Neural cell (in vitro differentiated cells): ENCODE measurements at regions not wholly inside any gene's neighbourhood (a gene's known extent, or its start where the extent isn't known, plus 50 kb on each side); places are given as distances from the start of the nearest gene placed in this dataset.

Experiments
- H2AFZ ChIP-seq: fragments of 200-600, 300-800 bp; sonication (generic), shearing (Covaris generic); 2 replicates; pipeline ENCODE4 v1.6.0; 2014; ENCODE audit warnings: low read depth, mild to moderate bottlenecking, antibody characterized with exemption, low read length, moderate library complexity
- H3F3A ChIP-seq: fragments of 200-600 bp; shearing (Covaris generic); 2 replicates; pipeline ENCODE4 v1.6.1; 2016; ENCODE audit warnings: mild to moderate bottlenecking, moderate library complexity, mixed read lengths, antibody characterized with exemption, low read length; ENCODE audit not compliant: insufficient read depth, poor library complexity, severe bottlenecking
- H3K27ac ChIP-seq: fragments of 200-600, 300-800 bp; sonication (generic), shearing (Covaris generic); 2 replicates; pipeline ENCODE4 v1.5.1; 2014; ENCODE audit warnings: mild to moderate bottlenecking, low read length, moderate library complexity
- H3K27me3 ChIP-seq: fragments of 300-800, 200-600 bp; sonication (generic), shearing (Covaris generic); 2 replicates; pipeline ENCODE4 v1.6.0; 2014; ENCODE audit warnings: mild to moderate bottlenecking, low read depth, low read length, moderate library complexity; ENCODE audit not compliant: insufficient read depth
- H3K36me3 ChIP-seq: fragments of 300-800, 200-600 bp; sonication (generic), shearing (Covaris generic); 2 replicates; pipeline ENCODE4 v1.5.1; 2014; ENCODE audit warnings: mild to moderate bottlenecking, antibody characterized with exemption, low read length, moderate library complexity; ENCODE audit not compliant: insufficient read depth
- H3K4me2 ChIP-seq: fragments of 300-800, 200-600 bp; sonication (generic), shearing (Covaris generic); 2 replicates; pipeline ENCODE4 v1.6.0; 2014; ENCODE audit warnings: mild to moderate bottlenecking, low read length
- H3K4me3 ChIP-seq: fragments of 300-800, 200-600 bp; sonication (generic), shearing (Covaris generic); 2 replicates; pipeline ENCODE4 v1.5.1; 2014; ENCODE audit warnings: mild to moderate bottlenecking, low read length, moderate library complexity
- H3K79me2 ChIP-seq: fragments of 200-600 bp; shearing (Covaris generic); replicated peaks from 2 replicates; pipeline ENCODE4 v1.6.0; 2014; ENCODE audit warnings: mild to moderate bottlenecking, low read length, moderate library complexity; ENCODE audit not compliant: insufficient read depth
- H3K9ac ChIP-seq: fragments of 300-800, 200-600 bp; sonication (generic), shearing (Covaris generic); 2 replicates; pipeline ENCODE4 v1.6.1; 2016; ENCODE audit warnings: mild to moderate bottlenecking, low read length, mixed read lengths
- H3K9me2 ChIP-seq: fragments of 200-600 bp; shearing (Covaris generic); 2 replicates; pipeline ENCODE4 v1.6.1; 2016; ENCODE audit warnings: mild to moderate bottlenecking, low read length, mixed read lengths; ENCODE audit not compliant: insufficient read depth
- H3K9me3 ChIP-seq: fragments of 200-600, 300-800 bp; sonication (generic), shearing (Covaris generic); 2 replicates; pipeline ENCODE4 v1.6.1; 2016; ENCODE audit warnings: mild to moderate bottlenecking, mixed run types, low read length, moderate library complexity, mixed read lengths
- H4K20me1 ChIP-seq: fragments of 200-600 bp; shearing (Covaris generic); 2 replicates; pipeline ENCODE4 v1.6.1; 2016; ENCODE audit warnings: mild to moderate bottlenecking, mixed run types; ENCODE audit not compliant: insufficient read depth
- EP300 ChIP-seq: fragments of 450-650 bp; conservative IDR thresholded peaks from 2 replicates; pipeline ENCODE4 v1.6.1; 2014; ENCODE audit warnings: antibody characterized with exemption, mild to moderate bottlenecking, moderate library complexity; ENCODE audit not compliant: poor library complexity, severe bottlenecking
- EZH2 ChIP-seq: fragments of 200-600, 300-800 bp; shearing (Covaris generic), sonication (generic); IDR thresholded peaks from 2 replicates; pipeline ENCODE4 v1.6.1; 2014; ENCODE audit warnings: antibody characterized with exemption, low read length, borderline replicate concordance, mild to moderate bottlenecking; ENCODE audit not compliant: insufficient read depth, poor library complexity, severe bottlenecking
- MXI1 ChIP-seq: fragments of 450-650 bp; conservative IDR thresholded peaks from 2 replicates; pipeline ENCODE4 v1.6.1; 2014; ENCODE audit warnings: antibody characterized with exemption, mild to moderate bottlenecking; ENCODE audit not compliant: poor library complexity, severe bottlenecking
- POLR2AphosphoS5 ChIP-seq: IDR thresholded peaks from 2 replicates; pipeline ENCODE4 v1.6.1; 2012
- RAD21 ChIP-seq: fragments of 450-650 bp; conservative IDR thresholded peaks from 2 replicates; pipeline ENCODE4 v1.6.1; 2014; ENCODE audit warnings: antibody characterized with exemption, mild to moderate bottlenecking, moderate library complexity
- SMC3 ChIP-seq: fragments of 450-650 bp; conservative IDR thresholded peaks from 2 replicates; pipeline ENCODE4 v1.6.1; 2014; ENCODE audit warnings: antibody characterized with exemption, mild to moderate bottlenecking, moderate library complexity; ENCODE audit not compliant: poor library complexity
- TAF1 ChIP-seq: IDR thresholded peaks from 2 replicates; pipeline ENCODE4 v1.6.1; 2012; ENCODE audit warnings: low read depth
- TF ChIP-seq, protein P1 (sequence below): IDR thresholded peaks from 2 replicates; pipeline ENCODE4 v1.6.1; 2012; ENCODE audit warnings: borderline replicate concordance
- TF ChIP-seq, protein P2 (sequence below): fragments of 450-650 bp; IDR thresholded peaks from 2 replicates; pipeline ENCODE4 v1.5.1; 2014; ENCODE audit warnings: antibody characterized with exemption, mild to moderate bottlenecking, moderate library complexity; ENCODE audit not compliant: poor library complexity, severe bottlenecking

- Histone ChIP-seq H3K27ac (no peak overlapping the region), H3K4me2 (no peak overlapping the region), H3K9me2 (no peaks in the 10 kb centered on the region), H3K9me3 (no peaks in the 10 kb centered on the region), H3K27me3 (no peaks in the 10 kb centered on the region), H3K36me3 (no peaks in the 10 kb centered on the region), H3K4me3 (no peak overlapping the region), H4K20me1 (no peaks in the 10 kb centered on the region), H3K79me2 (no peaks in the 10 kb centered on the region), H2AFZ (no peak overlapping the region), H3F3A (no peaks in the 10 kb centered on the region), H3K9ac (no peak overlapping the region)
- TF ChIP-seq MXI1 (no peak), SMC3 (no peak), RAD21 (no peak), EZH2 (no peak), POLR2AphosphoS5 (no peak), EP300 (no peak), TAF1 (no peak)
- TF ChIP-seq, protein P1, sequence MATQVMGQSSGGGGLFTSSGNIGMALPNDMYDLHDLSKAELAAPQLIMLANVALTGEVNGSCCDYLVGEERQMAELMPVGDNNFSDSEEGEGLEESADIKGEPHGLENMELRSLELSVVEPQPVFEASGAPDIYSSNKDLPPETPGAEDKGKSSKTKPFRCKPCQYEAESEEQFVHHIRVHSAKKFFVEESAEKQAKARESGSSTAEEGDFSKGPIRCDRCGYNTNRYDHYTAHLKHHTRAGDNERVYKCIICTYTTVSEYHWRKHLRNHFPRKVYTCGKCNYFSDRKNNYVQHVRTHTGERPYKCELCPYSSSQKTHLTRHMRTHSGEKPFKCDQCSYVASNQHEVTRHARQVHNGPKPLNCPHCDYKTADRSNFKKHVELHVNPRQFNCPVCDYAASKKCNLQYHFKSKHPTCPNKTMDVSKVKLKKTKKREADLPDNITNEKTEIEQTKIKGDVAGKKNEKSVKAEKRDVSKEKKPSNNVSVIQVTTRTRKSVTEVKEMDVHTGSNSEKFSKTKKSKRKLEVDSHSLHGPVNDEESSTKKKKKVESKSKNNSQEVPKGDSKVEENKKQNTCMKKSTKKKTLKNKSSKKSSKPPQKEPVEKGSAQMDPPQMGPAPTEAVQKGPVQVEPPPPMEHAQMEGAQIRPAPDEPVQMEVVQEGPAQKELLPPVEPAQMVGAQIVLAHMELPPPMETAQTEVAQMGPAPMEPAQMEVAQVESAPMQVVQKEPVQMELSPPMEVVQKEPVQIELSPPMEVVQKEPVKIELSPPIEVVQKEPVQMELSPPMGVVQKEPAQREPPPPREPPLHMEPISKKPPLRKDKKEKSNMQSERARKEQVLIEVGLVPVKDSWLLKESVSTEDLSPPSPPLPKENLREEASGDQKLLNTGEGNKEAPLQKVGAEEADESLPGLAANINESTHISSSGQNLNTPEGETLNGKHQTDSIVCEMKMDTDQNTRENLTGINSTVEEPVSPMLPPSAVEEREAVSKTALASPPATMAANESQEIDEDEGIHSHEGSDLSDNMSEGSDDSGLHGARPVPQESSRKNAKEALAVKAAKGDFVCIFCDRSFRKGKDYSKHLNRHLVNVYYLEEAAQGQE = no peak
- TF ChIP-seq, protein P2, sequence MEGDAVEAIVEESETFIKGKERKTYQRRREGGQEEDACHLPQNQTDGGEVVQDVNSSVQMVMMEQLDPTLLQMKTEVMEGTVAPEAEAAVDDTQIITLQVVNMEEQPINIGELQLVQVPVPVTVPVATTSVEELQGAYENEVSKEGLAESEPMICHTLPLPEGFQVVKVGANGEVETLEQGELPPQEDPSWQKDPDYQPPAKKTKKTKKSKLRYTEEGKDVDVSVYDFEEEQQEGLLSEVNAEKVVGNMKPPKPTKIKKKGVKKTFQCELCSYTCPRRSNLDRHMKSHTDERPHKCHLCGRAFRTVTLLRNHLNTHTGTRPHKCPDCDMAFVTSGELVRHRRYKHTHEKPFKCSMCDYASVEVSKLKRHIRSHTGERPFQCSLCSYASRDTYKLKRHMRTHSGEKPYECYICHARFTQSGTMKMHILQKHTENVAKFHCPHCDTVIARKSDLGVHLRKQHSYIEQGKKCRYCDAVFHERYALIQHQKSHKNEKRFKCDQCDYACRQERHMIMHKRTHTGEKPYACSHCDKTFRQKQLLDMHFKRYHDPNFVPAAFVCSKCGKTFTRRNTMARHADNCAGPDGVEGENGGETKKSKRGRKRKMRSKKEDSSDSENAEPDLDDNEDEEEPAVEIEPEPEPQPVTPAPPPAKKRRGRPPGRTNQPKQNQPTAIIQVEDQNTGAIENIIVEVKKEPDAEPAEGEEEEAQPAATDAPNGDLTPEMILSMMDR = no peak
These were observed 199.9 kb upstream of the MAGEB2 start for GRCh38 chrX:30015440-30015839.

GRCh38 chrX:30027636-30028035, 187.7 kb upstream of the MAGEB2 start:
- Histone ChIP-seq H3K9me3 (no peaks in the 10 kb centered on the region), H3K36me3 (no peaks in the 10 kb centered on the region), H3K27me3 (no peaks in the 10 kb centered on the region)

More at GRCh38 chrX:30027636-30028035, 187.7 kb upstream of the MAGEB2 start:
- Histone ChIP-seq H4K20me1 (no peaks in the 10 kb centered on the region), H3K9me2 (no peaks in the 10 kb centered on the region), H3K9ac (no peak overlapping the region), H2AFZ (no peak overlapping the region), H3K27ac (no peak overlapping the region), H3K4me2 (no peak overlapping the region), H3K79me2 (no peaks in the 10 kb centered on the region), H3F3A (no peaks in the 10 kb centered on the region), H3K4me3 (no peak overlapping the region)
- no peak for TF ChIP-seq EP300
- TF ChIP-seq, protein P2 = no peak
- no peak for TF ChIP-seq RAD21
- TF ChIP-seq SMC3 = no peak
- TF ChIP-seq, protein P1 = no peak
- no peak for TF ChIP-seq EZH2
- TF ChIP-seq TAF1 = no peak
- no peak for TF ChIP-seq MXI1
- TF ChIP-seq POLR2AphosphoS5 = no peak
